H1 (cell line): ENCODE measurements at regions not wholly inside any gene's neighbourhood (a gene's known extent, or its start where the extent isn't known, plus 50 kb on each side); places are given as distances from the start of the nearest gene placed in this dataset.
"Not testable (repeated sequence)": the region's sequence is repeated elsewhere in the genome, so short reads cannot be mapped to it uniquely, and the experiment has no call there.

Experiments used
- BCL11A ChIP-seq, 2 experiments: IDR thresholded peaks; one replicate each; pipeline ENCODE4 v1.6.1; 2011; ENCODE audit warnings: low read depth in 2 of 2, low read length in 2 of 2, mild to moderate bottlenecking in 2 of 2
- CBX8 ChIP-seq: fragments of 300-800, 300-1000 bp; sonication (generic); IDR thresholded peaks from 2 replicates; pipeline ENCODE4 v1.7.1; 2016; ENCODE audit warnings: low read depth, low read length, borderline replicate concordance
- EP300 ChIP-seq, 2 experiments: IDR thresholded peaks; 1 replicate in 1 of 2; 2 replicates in 1 of 2; pipeline ENCODE4 v1.6.1; 2011 to 2012; ENCODE audit warnings: low read depth in 2 of 2, low read length in 2 of 2, mild to moderate bottlenecking in 2 of 2, borderline replicate concordance in 1 of 2, inconsistent platforms in 1 of 2, moderate library complexity in 1 of 2
- JUND ChIP-seq: IDR thresholded peaks from 2 replicates; pipeline ENCODE4 v1.6.1; 2011; ENCODE audit warnings: mild to moderate bottlenecking, improper control_type of control experiment, low read length
- KDM5A ChIP-seq: fragments of 200-600 bp; IDR thresholded peaks from 2 replicates; pipeline ENCODE4 v1.7.1; 2012; ENCODE audit warnings: mild to moderate bottlenecking, low read length, inconsistent platforms, mixed read lengths
- POLR2A ChIP-seq, 2 experiments: IDR thresholded peaks; 1 replicate in 1 of 2; 2 replicates in 1 of 2; pipeline ENCODE4 v1.6.1; 2011; ENCODE audit warnings: low read depth in 2 of 2, low read length in 2 of 2, mild to moderate bottlenecking in 2 of 2; ENCODE audit errors: control extremely low read depth in 1 of 2
- RFX5 ChIP-seq: IDR thresholded peaks from 2 replicates; pipeline ENCODE4 v1.6.1; 2011; ENCODE audit warnings: low read depth, low read length, improper control_type of control experiment, borderline replicate concordance
- SIN3A ChIP-seq, 2 experiments: IDR thresholded peaks in 1 of 2; conservative IDR thresholded peaks in 1 of 2; 2 replicates each; pipeline ENCODE4 v1.6.1; 2011 to 2012; ENCODE audit warnings: low read length in 2 of 2, improper control_type of control experiment in 1 of 2, low read depth in 1 of 2, mild to moderate bottlenecking in 1 of 2
- SP2 ChIP-seq: IDR thresholded peaks from 2 replicates; pipeline ENCODE4 v1.6.1; 2012; ENCODE audit warnings: mild to moderate bottlenecking, low read length, inconsistent platforms
- TAF1 ChIP-seq: IDR thresholded peaks from 2 replicates; pipeline ENCODE4 v1.6.1; 2011; ENCODE audit warnings: mild to moderate bottlenecking, low read depth, low read length
- TF ChIP-seq, protein P1 (sequence below), 3 experiments: IDR thresholded peaks; 1 replicate in 2 of 3; 2 replicates in 1 of 3; pipeline versions ENCODE4 v1.5.1 to v1.6.1; 2011; ENCODE audit warnings: low read length in 3 of 3, mild to moderate bottlenecking in 3 of 3, inconsistent platforms in 2 of 3, low read depth in 1 of 3, moderate library complexity in 1 of 3; ENCODE audit not compliant: insufficient read depth in 1 of 3; ENCODE audit errors: control extremely low read depth in 1 of 3
- TF ChIP-seq, protein P2 (sequence below): IDR thresholded peaks from 2 replicates; pipeline ENCODE4 v1.6.1; 2012; ENCODE audit warnings: low read length, inconsistent platforms
- TF ChIP-seq, protein P3 (sequence below): IDR thresholded peaks from 2 replicates; pipeline ENCODE4 v1.6.1; 2011; ENCODE audit warnings: low read depth, mild to moderate bottlenecking, low read length; ENCODE audit not compliant: insufficient read depth
- TF ChIP-seq, protein P4 (sequence below): IDR thresholded peaks from 2 replicates; pipeline ENCODE4 v1.6.1; 2012; ENCODE audit warnings: inconsistent platforms

DNA sequence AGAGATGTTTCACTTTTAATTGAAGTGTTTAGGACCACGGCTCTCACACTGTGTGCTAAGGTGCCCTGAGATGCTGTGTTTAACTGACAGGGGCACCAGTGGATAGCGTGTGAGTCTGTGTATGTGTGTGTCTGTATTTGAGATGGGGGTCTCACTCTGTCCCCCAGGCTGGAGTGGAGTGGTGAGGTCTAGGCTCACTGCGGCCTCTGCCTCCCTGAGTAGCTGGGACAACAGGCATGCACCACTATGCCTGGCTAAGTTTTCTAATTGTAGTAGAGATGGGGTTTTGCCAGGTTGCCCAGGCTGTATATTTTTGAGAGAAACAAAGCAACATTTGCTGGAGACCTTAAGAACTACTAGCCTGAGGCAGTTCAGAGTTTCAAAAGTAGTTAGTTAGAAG is 80.6 kb upstream of the ZNF337 start:
- TF ChIP-seq POLR2A (IDR thresholded peaks at IDR 0.05; ENCODE audit: control extremely low read depth in 1 of 2, low read depth in 2 of 2, low read length in 2 of 2); KDM5A; TAF1; JUND; SP2; BCL11A (IDR thresholded peaks at IDR 0.05; ENCODE audit: low read depth in 2 of 2, low read length in 2 of 2); CBX8; EP300 (IDR thresholded peaks at IDR 0.05; ENCODE audit: borderline replicate concordance in 1 of 2, low read depth in 2 of 2, low read length in 2 of 2); SIN3A (conservative IDR thresholded peaks at IDR 0.05 in 1 of 2, IDR thresholded peaks at IDR 0.05 in 1 of 2; ENCODE audit: low read depth in 1 of 2, low read length in 2 of 2); RFX5: not testable (repeated sequence)
- TF ChIP-seq, protein P1, sequence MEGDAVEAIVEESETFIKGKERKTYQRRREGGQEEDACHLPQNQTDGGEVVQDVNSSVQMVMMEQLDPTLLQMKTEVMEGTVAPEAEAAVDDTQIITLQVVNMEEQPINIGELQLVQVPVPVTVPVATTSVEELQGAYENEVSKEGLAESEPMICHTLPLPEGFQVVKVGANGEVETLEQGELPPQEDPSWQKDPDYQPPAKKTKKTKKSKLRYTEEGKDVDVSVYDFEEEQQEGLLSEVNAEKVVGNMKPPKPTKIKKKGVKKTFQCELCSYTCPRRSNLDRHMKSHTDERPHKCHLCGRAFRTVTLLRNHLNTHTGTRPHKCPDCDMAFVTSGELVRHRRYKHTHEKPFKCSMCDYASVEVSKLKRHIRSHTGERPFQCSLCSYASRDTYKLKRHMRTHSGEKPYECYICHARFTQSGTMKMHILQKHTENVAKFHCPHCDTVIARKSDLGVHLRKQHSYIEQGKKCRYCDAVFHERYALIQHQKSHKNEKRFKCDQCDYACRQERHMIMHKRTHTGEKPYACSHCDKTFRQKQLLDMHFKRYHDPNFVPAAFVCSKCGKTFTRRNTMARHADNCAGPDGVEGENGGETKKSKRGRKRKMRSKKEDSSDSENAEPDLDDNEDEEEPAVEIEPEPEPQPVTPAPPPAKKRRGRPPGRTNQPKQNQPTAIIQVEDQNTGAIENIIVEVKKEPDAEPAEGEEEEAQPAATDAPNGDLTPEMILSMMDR (IDR thresholded peaks at IDR 0.05; ENCODE audit: control extremely low read depth in 1 of 3, insufficient read depth in 1 of 3, low read depth in 1 of 3, low read length in 3 of 3), result not testable (repeated sequence)
- TF ChIP-seq, protein P2, sequence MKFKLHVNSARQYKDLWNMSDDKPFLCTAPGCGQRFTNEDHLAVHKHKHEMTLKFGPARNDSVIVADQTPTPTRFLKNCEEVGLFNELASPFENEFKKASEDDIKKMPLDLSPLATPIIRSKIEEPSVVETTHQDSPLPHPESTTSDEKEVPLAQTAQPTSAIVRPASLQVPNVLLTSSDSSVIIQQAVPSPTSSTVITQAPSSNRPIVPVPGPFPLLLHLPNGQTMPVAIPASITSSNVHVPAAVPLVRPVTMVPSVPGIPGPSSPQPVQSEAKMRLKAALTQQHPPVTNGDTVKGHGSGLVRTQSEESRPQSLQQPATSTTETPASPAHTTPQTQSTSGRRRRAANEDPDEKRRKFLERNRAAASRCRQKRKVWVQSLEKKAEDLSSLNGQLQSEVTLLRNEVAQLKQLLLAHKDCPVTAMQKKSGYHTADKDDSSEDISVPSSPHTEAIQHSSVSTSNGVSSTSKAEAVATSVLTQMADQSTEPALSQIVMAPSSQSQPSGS, result not testable (repeated sequence)
- TF ChIP-seq, protein P3, sequence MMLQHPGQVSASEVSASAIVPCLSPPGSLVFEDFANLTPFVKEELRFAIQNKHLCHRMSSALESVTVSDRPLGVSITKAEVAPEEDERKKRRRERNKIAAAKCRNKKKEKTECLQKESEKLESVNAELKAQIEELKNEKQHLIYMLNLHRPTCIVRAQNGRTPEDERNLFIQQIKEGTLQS, result not testable (repeated sequence)
- TF ChIP-seq, protein P4, sequence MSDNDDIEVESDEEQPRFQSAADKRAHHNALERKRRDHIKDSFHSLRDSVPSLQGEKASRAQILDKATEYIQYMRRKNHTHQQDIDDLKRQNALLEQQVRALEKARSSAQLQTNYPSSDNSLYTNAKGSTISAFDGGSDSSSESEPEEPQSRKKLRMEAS, result not testable (repeated sequence)
